ENCODE measurements at regions not wholly inside any gene's neighbourhood (a gene's known extent, or its start where the extent isn't known, plus 50 kb on each side); places are given as distances from the start of the nearest gene placed in this dataset.

DNA sequence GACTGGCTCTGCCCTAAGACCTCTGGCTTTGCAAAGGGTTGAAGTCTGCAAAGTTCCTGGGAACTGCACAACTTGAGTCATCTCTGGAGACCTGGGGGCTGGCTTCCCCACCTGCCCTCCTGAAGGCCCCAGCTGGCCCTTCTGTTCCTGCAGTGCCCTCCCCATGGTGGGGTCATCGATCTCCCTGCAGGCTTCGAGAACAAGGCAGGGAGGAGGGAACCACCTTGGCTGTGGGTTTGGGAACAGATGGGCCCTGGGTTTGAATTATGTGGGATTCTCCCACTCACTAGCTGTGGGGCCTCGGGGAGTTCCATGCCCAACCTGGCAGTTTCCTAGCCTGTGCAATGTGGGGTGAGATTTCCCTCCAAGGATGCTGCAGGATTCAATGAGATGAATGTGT is 310.2 kb downstream of the PTPRU start:
- in situ Hi-C loops (cut with MboI; ENCODE audit: low sequenced_read_pairs in 4 of 4) (no loop called here), intact Hi-C loops (cut with DNase I; ENCODE audit: low total_unique reads) (no loop called here)
- ATAC-seq (no peak), DNase-seq (no peak)
- Histone ChIP-seq H3K27ac (no peak overlapping the region), H3K9me3 (no peaks in the 10 kb centered on the region), H3K4me3 (no peak overlapping the region), H3K27me3 (no peaks in the 10 kb centered on the region), H3K36me3 (no peaks in the 10 kb centered on the region), H3K4me1 (no peaks in the 10 kb centered on the region)
- TF ChIP-seq, protein P1, sequence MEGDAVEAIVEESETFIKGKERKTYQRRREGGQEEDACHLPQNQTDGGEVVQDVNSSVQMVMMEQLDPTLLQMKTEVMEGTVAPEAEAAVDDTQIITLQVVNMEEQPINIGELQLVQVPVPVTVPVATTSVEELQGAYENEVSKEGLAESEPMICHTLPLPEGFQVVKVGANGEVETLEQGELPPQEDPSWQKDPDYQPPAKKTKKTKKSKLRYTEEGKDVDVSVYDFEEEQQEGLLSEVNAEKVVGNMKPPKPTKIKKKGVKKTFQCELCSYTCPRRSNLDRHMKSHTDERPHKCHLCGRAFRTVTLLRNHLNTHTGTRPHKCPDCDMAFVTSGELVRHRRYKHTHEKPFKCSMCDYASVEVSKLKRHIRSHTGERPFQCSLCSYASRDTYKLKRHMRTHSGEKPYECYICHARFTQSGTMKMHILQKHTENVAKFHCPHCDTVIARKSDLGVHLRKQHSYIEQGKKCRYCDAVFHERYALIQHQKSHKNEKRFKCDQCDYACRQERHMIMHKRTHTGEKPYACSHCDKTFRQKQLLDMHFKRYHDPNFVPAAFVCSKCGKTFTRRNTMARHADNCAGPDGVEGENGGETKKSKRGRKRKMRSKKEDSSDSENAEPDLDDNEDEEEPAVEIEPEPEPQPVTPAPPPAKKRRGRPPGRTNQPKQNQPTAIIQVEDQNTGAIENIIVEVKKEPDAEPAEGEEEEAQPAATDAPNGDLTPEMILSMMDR (IDR thresholded peaks at IDR 0.05 in 4 of 5, conservative IDR thresholded peaks at IDR 0.05 in 1 of 5) = no peak

DNA sequence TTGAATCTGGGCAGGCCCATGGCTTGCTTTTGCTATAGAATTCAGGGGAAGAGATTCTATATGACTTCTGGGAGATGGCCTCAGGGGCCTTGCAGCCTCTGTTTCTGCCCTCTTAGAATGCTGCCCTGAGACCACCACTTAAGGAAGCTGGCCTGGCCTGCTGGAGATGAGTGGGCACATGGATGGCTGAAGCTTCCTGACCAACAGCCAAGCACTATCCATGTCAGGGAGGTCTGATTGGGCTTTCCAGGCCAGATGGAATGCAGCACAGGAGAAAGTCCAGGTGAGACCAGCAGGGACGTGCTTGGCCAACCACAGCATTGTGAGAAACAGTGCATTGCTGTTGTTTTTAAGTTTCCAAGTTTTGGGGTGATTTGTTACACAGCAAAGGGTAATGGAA is 308.1 kb downstream of the PTPRU start:
- DNase-seq (no peak), ATAC-seq (no peak)
- intact Hi-C loops (cut with DNase I; ENCODE audit: low total_unique reads) = no loop called here
- H3K27ac ChIP-seq = no peak overlapping the region
- no peaks in the 10 kb centered on the region for H3K4me1 ChIP-seq
- no peaks in the 10 kb centered on the region for H3K27me3 ChIP-seq
- no peaks in the 10 kb centered on the region for H3K36me3 ChIP-seq
- in situ Hi-C loops (cut with MboI; ENCODE audit: low sequenced_read_pairs in 4 of 4) = no loop called here
- TF ChIP-seq, protein P1 (IDR thresholded peaks at IDR 0.05 in 4 of 5, conservative IDR thresholded peaks at IDR 0.05 in 1 of 5) = no peak
- TF ChIP-seq POLR2A (IDR thresholded peaks at IDR 0.05) = no peak
- no peak overlapping the region for H3K4me3 ChIP-seq
- no peaks in the 10 kb centered on the region for H3K9me3 ChIP-seq

DNA sequence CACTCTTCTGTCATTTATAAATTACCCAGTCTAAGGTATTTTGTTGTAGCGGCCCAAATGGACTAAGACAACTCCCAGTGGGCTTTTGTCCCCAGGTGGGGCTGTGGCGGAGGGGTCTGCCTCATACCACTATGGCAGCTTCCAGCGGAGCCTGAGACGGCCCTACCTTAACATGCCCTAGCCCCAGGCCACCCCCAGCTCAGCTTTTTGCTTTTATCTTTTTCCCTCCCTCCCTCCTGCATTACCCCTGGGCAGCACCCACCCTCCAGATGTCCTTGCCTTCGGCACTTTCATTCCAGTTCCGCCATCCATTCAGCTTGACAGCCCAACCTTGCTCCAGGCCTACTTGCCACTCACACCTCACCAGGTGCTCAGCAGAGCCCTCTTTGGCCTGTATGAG is 307.3 kb downstream of the PTPRU start:
- Histone ChIP-seq H3K4me3 (no peak overlapping the region), H3K36me3 (no peaks in the 10 kb centered on the region), H3K4me1 (no peaks in the 10 kb centered on the region), H3K27ac (no peak overlapping the region), H3K27me3 (peaks cover 0 to 2% (median 0%) of the 10 kb centered on the region in 3 donors), H3K9me3 (no peaks in the 10 kb centered on the region)
- no peak for ATAC-seq
- TF ChIP-seq, protein P1 (IDR thresholded peaks at IDR 0.05 in 4 of 5, conservative IDR thresholded peaks at IDR 0.05 in 1 of 5) = no peak
- TF ChIP-seq POLR2A (IDR thresholded peaks at IDR 0.05) = no peak
- no peak for DNase-seq
- intact Hi-C loops (cut with DNase I; ENCODE audit: low total_unique reads) = no loop called here
- in situ Hi-C loops (cut with MboI; ENCODE audit: low sequenced_read_pairs in 4 of 4) = no loop called here

DNA sequence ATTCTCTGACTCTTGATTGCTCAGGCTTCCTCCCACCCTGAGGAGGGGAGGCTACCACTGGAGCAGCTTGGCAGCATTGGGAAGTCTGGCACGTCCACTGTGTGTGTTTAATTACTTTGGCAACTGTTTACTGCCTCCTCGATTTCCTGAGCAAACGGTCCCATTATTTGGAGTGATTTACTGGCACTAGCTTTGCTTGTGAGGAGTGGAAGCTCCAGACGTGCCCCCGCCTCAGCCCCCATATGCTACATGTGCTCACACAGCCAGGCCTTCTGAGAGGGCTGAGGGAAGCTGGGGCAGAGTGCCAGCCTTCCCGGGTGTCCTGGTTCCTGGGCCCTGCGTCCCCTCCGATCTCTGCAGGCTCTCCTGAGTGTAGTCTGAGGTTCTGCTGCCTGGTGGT is 306.2 kb downstream of the PTPRU start:
- TF ChIP-seq, protein P1 (IDR thresholded peaks at IDR 0.05 in 4 of 5, conservative IDR thresholded peaks at IDR 0.05 in 1 of 5) = no peak
- in situ Hi-C loops (cut with MboI; ENCODE audit: low sequenced_read_pairs in 4 of 4) = no loop called here

DNA sequence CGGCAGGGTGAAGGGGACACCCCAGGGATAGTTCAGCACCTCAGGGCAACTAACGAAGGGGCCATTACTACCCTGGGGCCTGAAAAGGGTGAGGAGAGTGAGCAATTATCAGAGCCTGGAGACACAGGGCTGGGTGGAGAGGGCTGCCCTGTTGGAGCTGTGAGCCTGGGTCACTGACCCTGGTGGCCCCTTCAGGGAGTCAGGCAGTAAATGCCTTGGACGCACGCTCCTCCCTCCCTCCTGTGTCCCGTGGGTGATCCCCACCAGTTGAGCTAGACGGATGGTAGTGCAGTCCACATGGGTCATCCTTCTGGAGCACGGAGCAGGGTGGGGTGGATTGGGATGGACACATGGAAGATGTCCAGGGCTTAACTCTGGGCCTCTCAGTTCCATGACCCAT is 305.3 kb downstream of the PTPRU start:
- Histone ChIP-seq H3K4me1 (no peaks in the 10 kb centered on the region), H3K9me3 (no peaks in the 10 kb centered on the region), H3K27me3 (peaks cover 0 to 2% (median 0%) of the 10 kb centered on the region in 3 donors), H3K4me3 (no peak overlapping the region), H3K36me3 (no peaks in the 10 kb centered on the region), H3K27ac (no peak overlapping the region)
- intact Hi-C loops (cut with DNase I; ENCODE audit: low total_unique reads) (no loop called here), in situ Hi-C loops (cut with MboI; ENCODE audit: low sequenced_read_pairs in 4 of 4) (no loop called here)
- ATAC-seq (no peak), DNase-seq (no peak)
- no peak for TF ChIP-seq POLR2A (IDR thresholded peaks at IDR 0.05)
- TF ChIP-seq, protein P1 (IDR thresholded peaks at IDR 0.05 in 4 of 5, conservative IDR thresholded peaks at IDR 0.05 in 1 of 5) = no peak

More for the DNA sequence above, 306.2 kb downstream of the PTPRU start:
- ATAC-seq = no peak
- H3K4me3 ChIP-seq = no peak overlapping the region
- no peaks in the 10 kb centered on the region for H3K36me3 ChIP-seq
- peaks cover 0 to 2% (median 0%) of the 10 kb centered on the region in 3 donors for H3K27me3 ChIP-seq
- no peak overlapping the region for H3K27ac ChIP-seq
- intact Hi-C loops (cut with DNase I; ENCODE audit: low total_unique reads) = no loop called here
- H3K9me3 ChIP-seq = no peaks in the 10 kb centered on the region
- no peaks in the 10 kb centered on the region for H3K4me1 ChIP-seq
- no peak for DNase-seq

Data from gastrocnemius medialis (tissue), 4 donors.